AG08396 (cell line): ENCODE measurements at regions not wholly inside any gene's neighbourhood (a gene's known extent, or its start where the extent isn't known, plus 50 kb on each side); places are given as distances from the start of the nearest gene placed in this dataset.
"Not testable (repeated sequence)": the region's sequence is repeated elsewhere in the genome, so short reads cannot be mapped to it uniquely, and the experiment has no call there.

Source experiments
- DNase-seq: peaks from one replicate; pipeline ENCODE4 v3.0.0; 2012; ENCODE audit warnings: low spot score, mixed read lengths

DNA sequence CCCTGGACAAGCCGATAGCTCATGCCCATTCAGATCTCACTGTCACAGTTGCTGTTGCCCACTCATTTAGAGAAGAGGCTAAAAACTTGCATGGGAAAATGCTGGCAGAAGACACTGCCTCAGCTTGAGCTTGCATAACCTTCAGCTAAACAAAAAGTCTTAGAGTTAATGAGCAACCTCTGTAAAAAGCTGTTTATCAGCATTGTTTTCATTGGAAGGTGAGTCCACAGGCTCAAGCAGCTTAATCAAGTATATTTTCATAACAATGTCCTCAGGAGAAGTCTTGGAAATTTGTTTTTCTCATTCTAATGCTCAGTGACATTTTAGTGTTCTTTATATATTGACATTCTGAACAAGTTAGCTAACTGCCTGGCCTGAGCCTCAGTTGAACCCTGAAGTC lies 872.9 kb downstream of the TMTC2 start:
- DNase-seq: no peak

DNA sequence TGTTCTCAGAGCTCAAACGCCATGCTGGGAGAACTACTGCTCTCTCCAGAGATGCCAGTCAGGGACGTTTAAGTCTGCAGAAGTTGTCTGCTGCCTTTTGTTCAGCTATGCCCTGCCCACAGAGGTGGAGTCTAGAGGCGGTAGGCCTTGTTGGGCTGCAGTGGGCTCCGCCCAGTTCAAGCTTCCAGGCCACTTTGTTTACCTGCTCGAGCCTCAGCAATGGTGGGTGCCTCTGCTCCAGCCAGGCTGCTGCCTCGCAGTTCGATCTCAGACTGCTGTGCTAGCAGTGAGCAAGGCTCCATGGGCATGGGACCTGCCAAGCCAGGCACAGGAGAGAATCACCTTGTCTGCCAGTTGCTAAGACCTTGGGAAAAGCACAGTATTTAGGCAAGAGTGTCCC lies 869.3 kb downstream of the TMTC2 start:
- not testable (repeated sequence) for DNase-seq

DNA sequence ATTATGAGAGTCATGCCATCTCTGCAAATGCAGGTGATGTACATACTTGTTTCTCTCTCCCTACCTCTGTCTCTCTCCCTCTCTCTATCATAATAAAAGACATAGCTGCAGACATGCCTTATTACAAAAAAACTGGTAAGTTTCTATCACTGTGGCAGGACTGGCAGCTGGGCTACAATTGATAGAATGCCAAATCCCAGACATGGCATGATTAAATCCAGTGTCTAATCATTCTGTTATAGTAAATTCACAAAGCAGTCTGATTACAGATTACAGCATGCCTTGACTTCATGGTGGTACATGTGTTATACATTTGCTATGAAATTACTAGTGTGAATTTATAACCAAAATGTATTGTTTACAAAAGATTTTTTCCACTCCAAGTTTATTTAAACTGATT lies 854.7 kb downstream of the TMTC2 start:
- no peak for DNase-seq

DNA sequence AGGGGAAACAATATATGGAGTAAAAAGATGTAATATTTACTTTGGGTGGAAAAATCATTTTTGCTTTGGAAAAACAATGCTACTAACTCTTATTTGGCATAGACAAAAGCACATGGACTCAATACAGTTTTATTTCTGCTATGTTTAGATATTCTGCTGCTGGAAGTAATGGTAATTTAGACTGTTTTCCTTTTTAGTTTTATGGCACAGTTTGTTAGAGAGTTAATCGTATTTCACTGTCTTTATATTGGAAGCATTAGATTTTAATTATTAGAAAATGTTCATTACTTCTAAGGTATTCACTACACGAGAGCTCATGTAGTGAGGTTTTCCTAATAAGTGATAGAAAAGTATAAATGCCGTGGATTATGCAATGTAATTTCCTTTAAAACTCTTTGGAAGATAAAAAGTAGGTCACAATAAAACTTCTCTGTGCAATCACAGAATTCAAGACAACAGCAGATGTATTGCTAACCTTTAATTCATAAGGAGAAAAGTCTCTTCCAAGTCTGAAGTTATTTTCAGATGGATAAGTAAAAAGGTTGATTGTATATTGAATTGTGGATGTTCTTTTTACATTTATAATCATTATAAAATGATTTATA lies 851.8 kb downstream of the TMTC2 start:
- DNase-seq: no peak

DNA sequence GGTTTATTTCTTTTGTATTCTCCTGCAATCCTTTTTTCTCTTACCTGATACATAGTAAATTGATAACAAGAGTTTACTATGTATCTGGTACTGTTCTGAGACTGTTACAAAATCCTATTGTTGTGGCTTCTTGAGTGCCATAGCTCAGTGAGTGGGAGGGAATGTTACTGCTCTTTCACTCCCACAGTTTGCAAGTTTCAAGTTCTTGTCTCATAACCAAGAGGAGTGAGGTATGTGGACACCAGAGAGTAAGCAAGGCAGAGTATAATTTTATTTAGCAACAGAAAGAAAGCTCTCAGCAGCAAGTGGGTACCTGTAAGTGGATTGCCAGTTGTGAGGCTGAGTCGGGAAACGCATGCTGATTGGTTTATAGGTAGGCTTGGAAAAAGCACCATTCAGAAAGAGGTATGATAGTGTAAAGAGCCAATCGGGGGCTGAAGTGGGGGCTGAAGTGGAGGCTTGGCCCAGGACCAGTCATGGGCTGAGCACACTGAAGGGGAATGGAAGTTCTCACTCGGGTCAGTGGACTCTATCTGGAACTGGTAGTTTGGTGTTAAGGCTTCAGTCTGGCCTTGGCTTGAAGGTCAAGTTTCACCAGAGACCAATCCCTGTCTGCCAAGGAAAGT lies 850.8 kb downstream of the TMTC2 start:
- no peak for DNase-seq

DNA sequence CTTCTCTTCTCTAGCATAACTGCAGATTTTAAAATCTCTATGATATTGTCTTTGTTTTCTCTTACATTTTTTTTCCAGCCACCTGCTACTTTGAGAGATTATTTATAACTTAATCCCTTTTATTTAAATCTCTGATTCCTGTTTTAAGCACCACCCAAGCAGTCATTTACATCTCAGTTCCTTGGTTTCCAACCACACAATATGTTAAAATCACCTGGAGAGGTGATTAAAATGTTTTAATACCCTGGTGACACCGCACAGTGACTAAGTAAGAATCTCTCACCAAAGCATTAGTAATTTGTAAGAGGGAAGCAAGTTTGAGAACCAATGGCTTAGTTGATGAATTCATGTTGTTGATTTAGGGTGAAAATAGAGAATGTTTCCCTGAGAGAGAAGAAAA lies 849.8 kb downstream of the TMTC2 start:
- no peak for DNase-seq

DNA sequence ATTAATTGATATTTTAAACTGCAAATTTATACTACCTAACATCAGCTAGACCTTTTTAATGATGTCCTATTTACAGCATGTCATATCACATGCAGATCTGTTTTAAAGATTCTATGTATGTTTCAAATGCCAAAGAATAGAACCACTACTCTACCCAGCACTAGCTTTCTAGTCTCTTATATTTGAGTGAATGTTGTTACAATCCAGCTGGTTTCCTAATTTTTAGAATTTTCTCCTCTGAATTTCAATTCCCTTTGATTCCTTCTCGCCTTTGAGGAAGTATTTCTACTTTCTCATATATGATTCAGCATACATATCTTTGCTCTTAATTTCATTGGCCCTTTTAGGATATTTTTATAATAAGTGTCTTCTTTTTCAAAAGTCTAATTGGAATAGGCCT lies 841.9 kb downstream of the TMTC2 start:
- no peak for DNase-seq

DNA sequence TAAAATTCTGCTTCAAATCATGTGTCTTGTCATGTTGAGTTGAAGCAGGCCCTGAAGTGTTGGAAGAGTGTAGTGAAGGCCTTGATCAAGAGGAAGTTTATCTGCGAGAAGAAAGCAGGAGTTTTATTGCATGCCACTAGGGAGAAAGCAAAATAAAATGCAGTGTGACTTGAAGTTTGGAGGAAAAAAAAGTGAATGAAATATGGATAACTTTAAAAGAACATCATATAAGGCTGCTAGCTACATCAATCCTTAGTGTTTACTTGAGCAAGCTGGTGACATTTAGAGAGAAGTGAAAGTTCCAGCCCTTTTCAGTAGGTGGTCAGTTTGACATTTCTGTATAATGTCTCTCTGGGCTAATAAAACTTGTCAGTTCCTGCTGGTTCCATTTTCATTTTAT lies 841.1 kb downstream of the TMTC2 start:
- no peak for DNase-seq

DNA sequence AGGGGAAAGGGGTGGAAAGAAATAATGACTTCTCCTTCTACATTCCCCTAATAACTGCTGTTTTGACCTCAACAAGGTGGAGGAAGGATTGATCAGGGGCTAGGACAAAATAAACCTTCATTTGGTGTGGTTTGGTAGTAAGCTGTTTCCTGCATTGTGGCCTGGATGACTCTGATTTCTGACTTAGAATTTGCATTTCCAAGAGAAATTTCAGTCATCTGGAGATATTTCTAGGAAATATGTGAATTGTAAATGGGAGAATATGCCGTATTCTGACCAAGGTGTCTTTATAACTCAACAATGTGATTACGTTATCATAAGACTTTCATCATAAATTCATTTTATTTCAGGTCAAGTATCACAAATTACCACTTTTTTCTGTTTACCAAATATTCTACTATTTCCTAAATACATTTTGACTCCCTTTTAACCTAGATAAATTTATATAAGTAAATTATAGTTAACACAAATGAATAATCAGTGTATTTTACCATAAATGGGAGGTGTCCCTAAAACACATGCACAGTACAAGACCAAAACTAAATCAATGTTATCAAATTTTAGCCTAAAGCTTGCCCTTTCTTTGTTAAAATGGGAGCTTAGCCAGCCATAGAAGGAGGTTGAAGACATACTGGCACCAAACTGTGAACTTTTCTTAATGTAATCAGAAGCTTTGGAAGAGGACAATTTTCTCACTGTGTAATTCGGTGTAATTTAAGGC lies 828.8 kb downstream of the TMTC2 start:
- DNase-seq: no peak

DNA sequence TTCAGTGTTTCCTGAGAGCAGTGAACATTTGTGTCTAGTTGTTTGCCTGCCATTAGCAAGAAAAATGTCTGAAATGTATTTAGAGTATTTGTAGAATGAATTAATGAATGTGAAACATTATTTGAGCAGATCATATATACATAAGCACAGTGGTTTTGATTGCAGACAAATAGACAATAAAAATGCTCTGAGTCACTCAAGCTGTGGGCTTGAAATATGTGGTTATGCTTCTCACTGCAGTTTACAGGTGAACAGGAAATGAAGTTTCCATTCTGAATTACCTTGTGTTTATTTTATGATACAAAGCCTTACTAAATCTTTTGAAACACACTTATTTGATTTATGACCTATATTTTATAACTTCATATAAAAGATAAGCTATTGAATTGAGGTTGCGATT lies 827.7 kb downstream of the TMTC2 start:
- DNase-seq: no peak

DNA sequence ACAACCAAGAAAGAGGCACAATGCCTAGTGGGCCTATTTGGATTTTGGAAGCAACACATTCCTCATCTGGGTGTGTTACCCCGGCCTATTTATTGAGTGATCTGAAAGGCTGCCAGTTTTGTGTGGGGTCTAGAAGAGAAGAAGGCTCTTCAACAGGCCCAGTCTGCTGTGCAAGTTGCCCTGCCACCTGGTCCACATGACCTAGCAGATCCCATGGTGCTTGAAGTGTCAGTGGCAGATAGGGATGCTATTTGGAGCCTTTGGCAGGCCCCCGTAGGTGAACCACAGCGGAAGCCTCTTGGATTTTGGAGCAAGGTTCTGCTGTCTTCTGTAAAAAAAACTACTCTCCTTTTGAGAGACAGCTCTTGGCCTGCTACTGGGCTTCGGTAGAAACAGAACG lies 820.1 kb downstream of the TMTC2 start:
- DNase-seq: no peak

DNA sequence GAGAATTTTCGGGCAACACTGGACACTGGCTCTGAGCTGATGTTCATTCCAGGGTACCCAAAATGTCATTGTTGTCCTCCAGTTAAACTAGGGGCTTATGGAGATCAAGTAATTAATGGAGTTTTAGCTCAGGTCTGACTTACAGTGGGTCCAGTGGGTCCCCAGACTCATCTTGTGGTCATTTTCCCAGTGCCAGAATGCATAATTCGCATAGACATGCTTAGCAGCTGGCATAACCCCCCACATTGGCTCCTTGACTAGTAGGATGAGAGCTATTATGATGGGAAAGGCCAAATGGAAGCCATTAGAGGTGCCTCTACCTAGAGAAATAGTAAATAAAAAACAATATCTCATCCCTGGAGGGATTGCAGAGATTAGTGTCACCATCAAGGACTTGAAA lies 818.9 kb downstream of the TMTC2 start:
- DNase-seq: no peak

DNA sequence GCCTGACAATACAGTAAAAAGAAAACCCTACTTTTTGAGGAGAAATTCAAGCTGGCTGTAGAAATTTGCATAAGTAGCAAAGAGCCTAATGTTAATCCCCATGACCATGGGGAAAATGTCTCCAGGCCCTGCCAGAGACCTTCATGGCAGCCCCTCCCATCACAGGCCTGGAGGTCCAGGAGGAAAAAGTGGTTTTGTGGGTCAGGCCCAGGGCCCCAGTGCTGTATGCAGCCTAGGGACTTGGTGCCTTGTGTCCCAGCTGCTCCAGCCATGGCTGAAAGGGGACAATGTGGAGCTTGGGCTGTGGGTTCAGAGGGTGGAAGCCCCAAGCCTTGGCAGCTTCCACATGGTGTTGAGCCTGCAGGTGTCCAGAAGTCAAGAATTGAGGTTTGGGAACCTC lies 813.2 kb downstream of the TMTC2 start:
- DNase-seq: not testable (repeated sequence)

DNA sequence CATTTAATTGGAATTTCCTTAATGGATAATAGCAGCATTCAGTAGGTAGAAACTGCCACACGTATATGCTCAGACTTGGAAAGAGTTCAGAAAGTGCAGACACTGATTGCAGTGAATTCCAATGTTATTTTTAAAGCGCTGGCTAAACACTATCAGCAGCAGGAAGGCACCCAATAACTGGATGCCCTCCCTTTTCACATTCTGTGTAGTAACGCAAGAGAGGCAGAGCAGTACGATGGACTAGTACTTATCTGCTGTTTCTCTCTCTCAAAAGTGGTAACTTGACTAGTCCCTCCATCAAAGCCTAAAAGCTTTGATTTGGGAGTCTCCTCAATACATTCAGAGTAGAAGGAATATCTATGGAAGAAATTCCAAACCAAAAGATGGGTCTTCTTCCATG lies 791.0 kb downstream of the TMTC2 start:
- DNase-seq: no peak

DNA sequence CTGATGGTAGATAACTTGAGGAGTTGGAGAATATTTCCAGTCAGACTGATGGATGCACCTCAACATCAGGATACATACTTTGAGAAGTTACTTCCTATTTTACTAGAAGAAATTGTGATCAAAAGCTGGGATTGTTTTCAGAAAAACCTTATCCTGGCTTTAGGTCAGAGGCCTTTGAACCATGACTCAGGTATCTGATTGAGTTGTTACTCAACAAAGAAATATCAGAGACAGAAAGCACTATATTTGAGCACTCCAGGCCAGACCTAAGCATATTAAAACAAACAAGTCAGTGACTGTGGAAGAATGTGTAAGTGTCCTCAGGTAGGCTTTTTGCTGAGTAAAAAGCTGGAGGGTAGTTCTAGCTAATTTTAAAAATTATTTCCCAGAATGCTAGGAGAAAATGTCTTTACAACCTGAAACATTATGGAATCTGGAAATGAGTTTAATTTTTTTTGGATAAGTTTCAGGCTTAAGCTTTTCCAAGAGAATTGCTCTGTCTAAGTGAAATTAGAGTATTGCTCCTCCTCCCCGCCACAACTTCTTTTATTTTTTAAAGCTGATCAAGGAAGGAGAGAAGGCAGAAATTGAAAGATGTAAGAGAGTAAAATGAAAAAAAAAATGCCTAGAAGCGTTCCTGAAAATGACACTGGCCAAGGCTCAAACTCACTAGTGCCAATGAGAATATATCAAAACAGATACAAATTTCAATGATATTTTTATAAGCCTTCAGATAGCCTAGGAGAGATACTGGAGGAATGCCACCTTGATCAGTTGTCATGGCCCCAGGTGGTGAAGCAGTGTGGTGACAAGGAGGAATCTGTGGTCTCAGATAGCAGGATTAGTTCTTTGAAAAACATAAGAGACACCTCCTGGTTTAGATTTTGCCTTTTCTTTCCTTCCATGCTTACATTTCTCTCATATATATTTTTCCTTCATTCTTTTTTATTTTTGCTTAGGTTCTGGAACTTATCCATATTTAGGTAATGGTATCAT lies 790.3 kb downstream of the TMTC2 start:
- DNase-seq: no peak

DNA sequence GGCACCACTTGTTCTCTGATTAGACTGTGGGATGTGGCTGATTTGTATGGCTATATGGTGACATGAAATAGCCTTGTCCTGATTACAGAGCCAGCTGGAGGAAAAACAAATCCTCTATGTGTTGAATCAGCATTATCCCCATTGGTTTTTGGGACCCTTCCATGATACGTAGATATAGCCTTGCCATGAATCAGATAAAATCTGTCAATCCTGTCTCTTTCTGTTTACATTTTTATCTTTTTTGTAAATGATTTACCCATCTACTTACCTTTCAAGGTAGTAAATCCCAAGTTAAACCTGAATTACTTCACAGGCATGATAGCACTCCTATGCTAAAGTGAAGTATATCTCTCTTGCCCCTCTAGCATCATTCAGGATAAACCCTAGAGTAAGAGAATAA lies 789.3 kb downstream of the TMTC2 start:
- DNase-seq: no peak

DNA sequence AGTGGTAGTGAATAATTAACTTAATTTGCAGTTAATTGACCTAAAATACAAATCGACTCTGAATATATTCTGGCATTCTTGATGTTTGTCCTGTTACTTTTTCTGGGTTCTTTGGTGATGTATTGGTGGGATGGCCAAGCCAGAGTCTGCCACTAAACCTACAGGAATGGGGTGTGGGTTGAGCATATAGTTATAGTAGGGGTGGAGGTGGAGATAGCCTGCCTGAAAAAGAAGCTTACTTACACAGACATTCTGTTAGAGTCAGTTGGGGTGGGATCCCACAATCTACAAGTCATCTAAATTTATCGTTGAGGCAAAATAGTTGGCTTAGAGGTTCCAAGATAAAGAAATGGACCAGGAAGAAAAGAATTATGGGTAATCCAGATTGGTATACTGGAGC lies 787.7 kb downstream of the TMTC2 start:
- no peak for DNase-seq

DNA sequence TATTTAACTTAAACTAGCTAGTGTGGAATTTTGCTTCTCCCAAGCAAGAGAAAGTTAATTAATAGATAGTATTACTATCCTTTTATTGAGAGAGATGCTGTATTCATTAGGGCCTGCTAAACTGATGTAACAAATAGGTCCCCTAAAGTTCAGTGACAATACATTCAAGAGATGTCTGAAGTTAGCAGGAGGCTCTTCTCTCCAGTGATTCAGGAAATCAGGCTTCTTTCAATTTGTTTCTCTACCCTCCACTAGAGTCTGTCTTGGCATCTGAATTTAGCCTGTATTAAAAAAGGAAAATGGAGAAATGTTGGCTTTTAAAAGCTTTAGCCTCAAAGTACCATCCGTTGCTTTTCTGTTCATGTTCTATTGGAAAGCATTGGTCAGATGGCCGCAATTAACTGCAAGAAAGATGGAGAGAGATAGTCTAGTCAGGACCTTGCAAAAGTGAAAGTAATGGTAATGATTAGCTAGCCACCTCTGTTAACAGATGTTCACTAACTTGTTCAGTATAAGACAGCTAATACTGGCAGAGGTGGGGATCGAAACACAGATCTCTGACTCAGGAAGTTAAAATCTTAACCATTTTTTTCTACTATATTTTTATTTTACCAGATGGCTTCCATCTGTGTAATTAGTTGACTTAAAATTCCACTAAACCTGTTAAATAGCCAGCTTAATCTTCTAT lies 786.8 kb downstream of the TMTC2 start:
- DNase-seq: no peak

DNA sequence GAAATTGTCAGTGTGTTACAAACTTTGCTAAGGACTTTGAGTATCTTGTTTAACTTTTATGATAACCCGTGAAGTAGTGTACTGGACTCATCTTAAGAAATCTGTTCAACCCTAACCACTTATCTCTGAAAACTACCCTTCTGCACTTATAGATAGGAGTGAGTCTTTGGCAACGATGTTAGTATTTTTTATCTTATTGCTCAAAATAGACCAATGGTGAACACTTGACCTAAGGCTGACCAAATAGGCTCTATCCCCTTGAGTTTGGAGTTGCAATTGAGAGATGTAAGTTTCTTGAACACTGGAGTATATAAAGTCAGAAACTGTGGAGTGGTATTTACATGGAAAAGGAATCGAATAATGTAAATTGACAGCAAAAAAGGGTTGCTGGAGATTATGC lies 786.1 kb downstream of the TMTC2 start:
- no peak for DNase-seq

DNA sequence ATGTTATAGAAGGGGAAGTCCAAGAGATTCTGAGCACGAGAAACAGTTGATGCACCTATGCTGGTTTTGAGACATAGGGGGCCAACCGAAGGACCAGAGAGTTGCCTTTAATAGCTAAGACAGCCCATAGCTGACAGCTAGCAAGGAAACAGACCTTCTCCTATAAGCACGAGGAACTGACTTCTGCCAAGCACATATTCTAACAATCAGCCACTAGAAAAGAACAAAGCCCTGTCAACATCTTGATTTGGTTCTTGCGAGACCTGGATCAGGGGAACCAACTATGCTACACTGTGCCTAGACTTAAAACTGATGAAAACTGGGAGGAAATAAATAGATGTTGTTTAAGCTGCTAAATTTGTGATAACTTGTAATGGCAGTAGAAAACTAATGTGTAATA lies 785.6 kb downstream of the TMTC2 start:
- DNase-seq: no peak

DNA sequence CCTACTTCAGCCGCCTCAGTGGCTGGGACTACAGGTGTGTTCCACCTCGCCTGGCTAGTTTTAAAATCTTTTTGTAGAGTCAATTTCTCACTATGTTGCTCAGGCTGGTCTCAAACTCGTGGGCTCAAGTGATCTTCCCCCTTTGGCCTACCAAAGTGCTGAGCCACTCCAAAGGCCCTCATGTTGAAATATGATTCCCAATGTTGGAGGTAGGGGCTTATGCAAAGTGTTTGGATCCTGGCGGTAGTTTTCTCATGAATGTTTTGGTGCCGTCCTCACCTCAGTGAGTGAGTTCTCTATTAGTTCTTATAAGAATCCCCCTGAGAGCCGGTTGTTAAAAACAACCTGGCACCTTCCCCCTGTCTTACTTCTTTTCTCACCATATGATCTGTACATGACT lies 784.6 kb downstream of the TMTC2 start:
- no peak for DNase-seq

DNA sequence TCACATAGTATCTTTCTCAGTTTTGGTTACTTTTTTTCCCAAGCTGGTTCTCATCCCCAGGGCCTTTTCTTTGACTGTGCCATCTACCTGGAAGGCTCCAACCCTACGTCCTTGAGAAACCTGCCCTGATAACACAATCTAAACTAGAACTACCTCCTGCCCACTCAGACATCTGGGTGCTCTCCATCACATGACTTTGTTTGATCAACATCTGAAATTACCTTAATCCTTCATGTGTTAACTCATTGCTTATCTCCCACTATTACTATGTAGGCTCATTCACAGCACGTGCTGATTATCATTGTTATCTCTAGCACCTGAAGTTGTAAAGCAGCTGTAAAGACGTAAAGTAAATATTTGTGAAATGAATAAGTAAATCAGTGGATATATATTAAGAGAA lies 784.0 kb downstream of the TMTC2 start:
- DNase-seq: no peak
